IMR-90 (cell line): ENCODE measurements at regions not wholly inside any gene's neighbourhood (a gene's known extent, or its start where the extent isn't known, plus 50 kb on each side); places are given as distances from the start of the nearest gene placed in this dataset.

Experiments
- ATAC-seq: fragments of 200-7000 bp; cut with Tn5 transposase; 2 replicates; pipeline ENCODE4 v1.9.1; 2020; ENCODE audit warnings: low read depth, mild to moderate bottlenecking, moderate library complexity
- BruUV-seq: library from RNA; stranded (reverse); fragments of 400-500 nt; replicated peaks from 2 replicates; lab custom pipeline; 2021; lab: Mats Ljungman, UMichigan
- CTCF ChIA-PET: fragments of 300-600 bp; formaldehyde crosslinking; extraction: SDS; loops from one replicate; lab custom pipeline; 2021; ENCODE audit warnings: antibody characterized with exemption; lab: Yijun Ruan, JAX
- POLR2A ChIA-PET: fragments of 300-600 bp; sonication (Branson Sonifier 250); formaldehyde crosslinking; loops from one replicate; lab custom pipeline; 2022; ENCODE audit warnings: antibody characterized with exemption; ENCODE audit not compliant: unreplicated experiment; lab: Charles Lee
- DNase-seq: peaks from one replicate; pipeline ENCODE4 v3.0.0; 2013
- H2AFZ ChIP-seq: replicated peaks from 2 replicates; pipeline ENCODE3; 2013; ENCODE audit warnings: low read length, mild to moderate bottlenecking; ENCODE audit not compliant: poor library complexity
- H2AK5ac ChIP-seq: 2 replicates; pipeline ENCODE4 v1.6.1; 2013; ENCODE audit warnings: low read depth, low read length, inconsistent platforms
- H2AK9ac ChIP-seq: replicated peaks from 2 replicates; pipeline ENCODE3; 2013; ENCODE audit warnings: mild to moderate bottlenecking, low read depth, low read length, moderate library complexity; ENCODE audit not compliant: poor library complexity
- H2BK120ac ChIP-seq: 2 replicates; pipeline ENCODE4 v1.6.1; 2013; ENCODE audit warnings: low read depth, low read length, inconsistent platforms
- H2BK15ac ChIP-seq: 3 replicates; pipeline ENCODE4 v1.6.1; 2013; ENCODE audit warnings: low read depth, low read length, inconsistent platforms
- H2BK20ac ChIP-seq: 2 replicates; pipeline ENCODE4 v1.6.1; 2013; ENCODE audit warnings: low read depth, mild to moderate bottlenecking, inconsistent platforms, low read length, moderate library complexity
- H2BK5ac ChIP-seq: 2 replicates; pipeline ENCODE4 v1.6.1; 2013; ENCODE audit warnings: mild to moderate bottlenecking, low read depth, low read length, inconsistent platforms; ENCODE audit not compliant: poor library complexity, severe bottlenecking
- H3K14ac ChIP-seq: replicated peaks from 2 replicates; pipeline ENCODE4 v1.6.1; 2013; ENCODE audit warnings: low read depth, low read length, inconsistent platforms
- H3K18ac ChIP-seq: 2 replicates; pipeline ENCODE4 v1.6.1; 2013; ENCODE audit warnings: low read depth, low read length, control low read depth
- H3K23ac ChIP-seq: 2 replicates; pipeline ENCODE4 v1.6.1; 2013; ENCODE audit warnings: low read depth, low read length, inconsistent platforms
- H3K27ac ChIP-seq: 2 replicates; pipeline ENCODE4 v1.5.1; 2013; ENCODE audit warnings: mild to moderate bottlenecking, control low read depth, low read length; ENCODE audit not compliant: insufficient read depth
- H3K27me3 ChIP-seq: 2 replicates; pipeline ENCODE4 v1.6.1; 2013; ENCODE audit warnings: low read length; ENCODE audit not compliant: control insufficient read depth, insufficient read depth
- H3K36me3 ChIP-seq: 2 replicates; pipeline ENCODE4 v1.6.1; 2013; ENCODE audit warnings: low read length, mixed read lengths; ENCODE audit not compliant: control insufficient read depth, insufficient read depth
- H3K4ac ChIP-seq: 2 replicates; pipeline ENCODE4 v1.6.1; 2013; ENCODE audit warnings: low read depth, low read length, inconsistent platforms
- H3K4me1 ChIP-seq: 2 replicates; pipeline ENCODE4 v1.6.1; 2013; ENCODE audit warnings: low read length, mixed read lengths; ENCODE audit not compliant: control insufficient read depth, insufficient read depth
- H3K4me2 ChIP-seq: 2 replicates; pipeline ENCODE4 v1.6.1; 2013; ENCODE audit warnings: low read depth, mild to moderate bottlenecking, control low read depth, low read length, moderate library complexity
- H3K4me3 ChIP-seq: 2 replicates; pipeline ENCODE4 v1.5.1; 2013; ENCODE audit warnings: low read depth, mild to moderate bottlenecking, control low read depth, low read length, moderate library complexity; ENCODE audit not compliant: insufficient read depth
- H3K56ac ChIP-seq: 2 replicates; pipeline ENCODE4 v1.6.1; 2013; ENCODE audit warnings: low read length, inconsistent platforms; ENCODE audit not compliant: insufficient read depth; ENCODE audit errors: extremely low read depth
- H3K79me1 ChIP-seq, 2 experiments: 2 replicates each; pipeline ENCODE4 v1.6.1; 2013; ENCODE audit warnings: low read length in 2 of 2, inconsistent platforms in 1 of 2, low read depth in 1 of 2
- H3K9ac ChIP-seq: 2 replicates; pipeline ENCODE4 v1.6.1; 2013; ENCODE audit warnings: low read depth, low read length, control low read depth
- H3K9me1 ChIP-seq: 2 replicates; pipeline ENCODE4 v1.6.1; 2013; ENCODE audit warnings: low read length, inconsistent platforms; ENCODE audit not compliant: insufficient read depth
- H3K9me3 ChIP-seq: 2 replicates; pipeline ENCODE4 v1.6.1; 2013; ENCODE audit warnings: low read length; ENCODE audit not compliant: control insufficient read depth, insufficient read depth
- H4K20me1 ChIP-seq: 2 replicates; pipeline ENCODE4 v1.6.1; 2013; ENCODE audit warnings: low read length, inconsistent platforms; ENCODE audit not compliant: insufficient read depth
- H4K5ac ChIP-seq: 2 replicates; pipeline ENCODE4 v1.6.1; 2013; ENCODE audit warnings: mild to moderate bottlenecking, low read depth, low read length, control low read depth
- H4K8ac ChIP-seq, 2 experiments: 2 replicates each; pipeline ENCODE4 v1.6.1; 2013; ENCODE audit warnings: low read depth in 2 of 2, low read length in 2 of 2, control low read depth in 1 of 2, inconsistent platforms in 1 of 2
- H4K91ac ChIP-seq: 2 replicates; pipeline ENCODE4 v1.6.1; 2013; ENCODE audit warnings: low read depth, low read length, inconsistent platforms; ENCODE audit not compliant: insufficient read depth
- BHLHE40 ChIP-seq: fragments of 150-350 bp; IDR thresholded peaks from 2 replicates; pipeline ENCODE4 v1.6.1; 2016; ENCODE audit warnings: mild to moderate bottlenecking, low read depth, low read length
- CEBPB ChIP-seq: IDR thresholded peaks from 2 replicates; pipeline ENCODE4 v1.6.1; 2012; ENCODE audit warnings: low read depth, low read length, improper control_type of control experiment
- CHD1 ChIP-seq: IDR thresholded peaks from 2 replicates; pipeline ENCODE4 v1.6.1; 2012; ENCODE audit warnings: low read depth, low read length, improper control_type of control experiment
- FOS ChIP-seq: fragments of 150-350 bp; IDR thresholded peaks from 2 replicates; pipeline ENCODE4 v1.6.1; 2016; ENCODE audit warnings: low read depth, low read length
- MAFK ChIP-seq: IDR thresholded peaks from 2 replicates; pipeline ENCODE4 v1.6.1; 2012; ENCODE audit warnings: low read depth, low read length, improper control_type of control experiment
- MAZ ChIP-seq: IDR thresholded peaks from 2 replicates; pipeline ENCODE4 v1.6.1; 2012; ENCODE audit warnings: low read depth, mild to moderate bottlenecking, low read length, improper control_type of control experiment, moderate library complexity, borderline replicate concordance
- MXI1 ChIP-seq: IDR thresholded peaks from 2 replicates; pipeline ENCODE4 v1.6.1; 2012; ENCODE audit warnings: low read depth, mild to moderate bottlenecking, low read length, moderate library complexity, borderline replicate concordance
- NFE2L2 ChIP-seq: fragments of 150-350 bp; IDR thresholded peaks from 2 replicates; pipeline ENCODE4 v1.6.1; 2016; ENCODE audit warnings: low read depth, mild to moderate bottlenecking, low read length
- RCOR1 ChIP-seq: IDR thresholded peaks from 2 replicates; pipeline ENCODE4 v1.6.1; 2012; ENCODE audit warnings: mild to moderate bottlenecking, low read length, improper control_type of control experiment; ENCODE audit not compliant: insufficient replicate concordance
- RFX5 ChIP-seq: IDR thresholded peaks from 2 replicates; pipeline ENCODE4 v1.8.0; 2012; ENCODE audit warnings: low read depth, mild to moderate bottlenecking, low read length, moderate library complexity
- SMC3 ChIP-seq: fragments of 150-350 bp; IDR thresholded peaks from 2 replicates; pipeline ENCODE4 v1.6.1; 2016; ENCODE audit warnings: low read depth, mild to moderate bottlenecking, antibody characterized with exemption, low read length, moderate library complexity
- WGBS, 2 experiments: methylation state at CpG; one replicate each; pipeline versions ENCODE4 v1.1.5 to v1.1.7; 2013; ENCODE audit warnings: missing lambda C conversion rate in 2 of 2; ENCODE audit not compliant: insufficient read length in 1 of 2; ENCODE audit errors: extremely low coverage in 2 of 2; 5-methylcytosine and 5-hydroxymethylcytosine counted together
- dilution Hi-C: fragments of 300-500 bp; cut with HindIII; formaldehyde crosslinking; loops from one replicate; pipeline ENCODE4 v1.14.3; 2018; ENCODE audit warnings: low sequenced_read_pairs; ENCODE audit not compliant: unreplicated experiment
- in situ Hi-C: fragments of 300-500 bp; cut with MboI; formaldehyde crosslinking; loops from 3 replicates; pipeline ENCODE4 v1.14.3; 2019; ENCODE audit warnings: low sequenced_read_pairs, inconsistent platforms, mixed read lengths
- intact Hi-C: fragments of 100-400 bp; cut with micrococcal nuclease; formaldehyde crosslinking; loops from 2 replicates; pipeline ENCODE4 v1.10.0; 2022
- TF ChIP-seq, protein P1 (sequence below): conservative IDR thresholded peaks from 2 replicates; pipeline ENCODE4 v1.5.1; 2012; ENCODE audit warnings: mild to moderate bottlenecking, low read depth, low read length, improper control_type of control experiment
- TF ChIP-seq, protein P2 (sequence below): fragments of 150-350 bp; IDR thresholded peaks from 2 replicates; pipeline ENCODE4 v1.6.1; 2016; ENCODE audit warnings: low read depth, mild to moderate bottlenecking, low read length, moderate library complexity, borderline replicate concordance
- TF ChIP-seq, protein P3 (sequence below): fragments of 150-350 bp; IDR thresholded peaks from 2 replicates; pipeline ENCODE4 v1.6.1; 2017; ENCODE audit warnings: mild to moderate bottlenecking, antibody characterized with exemption, low read length, low read depth

DNA sequence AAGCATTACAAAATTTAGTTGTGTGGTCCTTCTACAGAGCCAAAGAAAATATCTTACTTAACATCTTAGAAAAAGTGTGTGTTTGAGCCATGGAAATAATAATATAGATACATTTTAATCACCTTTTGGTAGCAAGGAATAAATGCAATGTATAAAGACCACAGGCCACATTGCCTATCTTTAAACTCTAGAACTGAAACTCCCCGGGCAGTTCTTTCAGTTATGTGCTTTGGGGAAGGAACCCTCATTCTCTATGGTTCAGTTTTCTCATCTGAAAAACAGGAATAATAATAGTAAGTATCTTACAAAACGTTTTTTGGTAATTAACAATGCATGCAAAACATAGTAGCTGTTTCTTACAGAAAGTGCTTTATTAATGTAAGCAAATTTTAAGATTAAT is 67.8 kb upstream of the GABRB2 start:
- Histone ChIP-seq H2BK5ac (no peak overlapping the region), H4K20me1 (no peaks in the 10 kb centered on the region), H2BK120ac (no peak overlapping the region), H2AFZ (no peak overlapping the region), H2AK9ac (no peak overlapping the region), H3K36me3 (no peaks in the 10 kb centered on the region), H3K4me1 (no peaks in the 10 kb centered on the region), H3K9ac (no peak overlapping the region), H3K4ac (no peak overlapping the region), H3K27me3 (no peaks in the 10 kb centered on the region), H2BK20ac (no peak overlapping the region), H3K14ac (no peak overlapping the region), H3K9me3 (no peaks in the 10 kb centered on the region), H3K27ac (no peak overlapping the region), H3K79me1 (no peaks in the 10 kb centered on the region), H2AK5ac (no peak overlapping the region), H3K9me1 (no peaks in the 10 kb centered on the region), H3K18ac (no peak overlapping the region), H3K4me3 (no peak overlapping the region), H3K23ac (no peak overlapping the region), H2BK15ac (no peak overlapping the region), H3K4me2 (no peak overlapping the region), H4K91ac (no peak overlapping the region), H3K56ac (no peak overlapping the region), H4K5ac (no peak overlapping the region), H4K8ac (no peak overlapping the region)
- BruUV-seq, result no TSS peak
- WGBS, 2 experiments, result no CpG with 5 or more reads among the region's 2 CpGs
- no peak for DNase-seq
- ChIA-PET POLR2A (no interaction called here), CTCF (no interaction called here)
- TF ChIP-seq CHD1 (no peak), RCOR1 (no peak), MAFK (no peak), NFE2L2 (no peak), FOS (no peak), MXI1 (no peak), MAZ (no peak), SMC3 (no peak), CEBPB (no peak), RFX5 (no peak), BHLHE40 (no peak)
- TF ChIP-seq, protein P1, sequence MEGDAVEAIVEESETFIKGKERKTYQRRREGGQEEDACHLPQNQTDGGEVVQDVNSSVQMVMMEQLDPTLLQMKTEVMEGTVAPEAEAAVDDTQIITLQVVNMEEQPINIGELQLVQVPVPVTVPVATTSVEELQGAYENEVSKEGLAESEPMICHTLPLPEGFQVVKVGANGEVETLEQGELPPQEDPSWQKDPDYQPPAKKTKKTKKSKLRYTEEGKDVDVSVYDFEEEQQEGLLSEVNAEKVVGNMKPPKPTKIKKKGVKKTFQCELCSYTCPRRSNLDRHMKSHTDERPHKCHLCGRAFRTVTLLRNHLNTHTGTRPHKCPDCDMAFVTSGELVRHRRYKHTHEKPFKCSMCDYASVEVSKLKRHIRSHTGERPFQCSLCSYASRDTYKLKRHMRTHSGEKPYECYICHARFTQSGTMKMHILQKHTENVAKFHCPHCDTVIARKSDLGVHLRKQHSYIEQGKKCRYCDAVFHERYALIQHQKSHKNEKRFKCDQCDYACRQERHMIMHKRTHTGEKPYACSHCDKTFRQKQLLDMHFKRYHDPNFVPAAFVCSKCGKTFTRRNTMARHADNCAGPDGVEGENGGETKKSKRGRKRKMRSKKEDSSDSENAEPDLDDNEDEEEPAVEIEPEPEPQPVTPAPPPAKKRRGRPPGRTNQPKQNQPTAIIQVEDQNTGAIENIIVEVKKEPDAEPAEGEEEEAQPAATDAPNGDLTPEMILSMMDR, result no peak
- TF ChIP-seq, protein P2, sequence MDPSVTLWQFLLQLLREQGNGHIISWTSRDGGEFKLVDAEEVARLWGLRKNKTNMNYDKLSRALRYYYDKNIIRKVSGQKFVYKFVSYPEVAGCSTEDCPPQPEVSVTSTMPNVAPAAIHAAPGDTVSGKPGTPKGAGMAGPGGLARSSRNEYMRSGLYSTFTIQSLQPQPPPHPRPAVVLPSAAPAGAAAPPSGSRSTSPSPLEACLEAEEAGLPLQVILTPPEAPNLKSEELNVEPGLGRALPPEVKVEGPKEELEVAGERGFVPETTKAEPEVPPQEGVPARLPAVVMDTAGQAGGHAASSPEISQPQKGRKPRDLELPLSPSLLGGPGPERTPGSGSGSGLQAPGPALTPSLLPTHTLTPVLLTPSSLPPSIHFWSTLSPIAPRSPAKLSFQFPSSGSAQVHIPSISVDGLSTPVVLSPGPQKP, result no peak
- TF ChIP-seq, protein P3, sequence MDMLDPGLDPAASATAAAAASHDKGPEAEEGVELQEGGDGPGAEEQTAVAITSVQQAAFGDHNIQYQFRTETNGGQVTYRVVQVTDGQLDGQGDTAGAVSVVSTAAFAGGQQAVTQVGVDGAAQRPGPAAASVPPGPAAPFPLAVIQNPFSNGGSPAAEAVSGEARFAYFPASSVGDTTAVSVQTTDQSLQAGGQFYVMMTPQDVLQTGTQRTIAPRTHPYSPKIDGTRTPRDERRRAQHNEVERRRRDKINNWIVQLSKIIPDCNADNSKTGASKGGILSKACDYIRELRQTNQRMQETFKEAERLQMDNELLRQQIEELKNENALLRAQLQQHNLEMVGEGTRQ, result no peak
- in situ Hi-C loops (no loop called here), intact Hi-C loops (no loop called here), dilution Hi-C loops (no loop called here)
- ATAC-seq, result no peak
